ENCODE measurements at regions not wholly inside any gene's neighbourhood (a gene's known extent, or its start where the extent isn't known, plus 50 kb on each side); places are given as distances from the start of the nearest gene placed in this dataset.

GRCh38 chr13:111852725-111853518, 214.0 kb upstream of the SOX1 start (continued):
- TF ChIP-seq RFX5 (IDR thresholded peaks at IDR 0.05; ENCODE audit: borderline replicate concordance, low read depth, low read length): no peak
- TF ChIP-seq ATF3 (IDR thresholded peaks at IDR 0.05; ENCODE audit: insufficient read depth, low read depth, low read length): no peak
- no peak for TF ChIP-seq NANOG (IDR thresholded peaks at IDR 0.05; ENCODE audit: insufficient read depth, low read depth, low read length, poor library complexity, severe bottlenecking)
- TF ChIP-seq EP300 (IDR thresholded peaks at IDR 0.05; ENCODE audit: borderline replicate concordance in 1 of 2, low read depth in 2 of 2, low read length in 2 of 2): no peak
- no peak for TF ChIP-seq CTBP2 (IDR thresholded peaks at IDR 0.05; ENCODE audit: borderline replicate concordance, insufficient read depth, insufficient read length, low read length)
- TF ChIP-seq PHF8 (conservative IDR thresholded peaks at IDR 0.05; ENCODE audit: low read depth, low read length): no peak
